GM18951 (cell line): ENCODE measurements at regions not wholly inside any gene's neighbourhood (a gene's known extent, or its start where the extent isn't known, plus 50 kb on each side); places are given as distances from the start of the nearest gene placed in this dataset.

Experiments used
- POLR2A ChIP-seq: IDR thresholded peaks from 4 replicates; pipeline ENCODE4 v1.6.1; 2011; ENCODE audit warnings: mild to moderate bottlenecking; ENCODE audit not compliant: insufficient read length, insufficient read depth; ENCODE audit errors: extremely low read depth
- in situ Hi-C: fragments of 300-500 bp; cut with MboI; formaldehyde crosslinking; loops from one replicate; pipeline ENCODE4 v1.12.0; 2022; ENCODE audit warnings: low sequenced_read_pairs, mixed read lengths, inconsistent platforms; ENCODE audit not compliant: unreplicated experiment

DNA sequence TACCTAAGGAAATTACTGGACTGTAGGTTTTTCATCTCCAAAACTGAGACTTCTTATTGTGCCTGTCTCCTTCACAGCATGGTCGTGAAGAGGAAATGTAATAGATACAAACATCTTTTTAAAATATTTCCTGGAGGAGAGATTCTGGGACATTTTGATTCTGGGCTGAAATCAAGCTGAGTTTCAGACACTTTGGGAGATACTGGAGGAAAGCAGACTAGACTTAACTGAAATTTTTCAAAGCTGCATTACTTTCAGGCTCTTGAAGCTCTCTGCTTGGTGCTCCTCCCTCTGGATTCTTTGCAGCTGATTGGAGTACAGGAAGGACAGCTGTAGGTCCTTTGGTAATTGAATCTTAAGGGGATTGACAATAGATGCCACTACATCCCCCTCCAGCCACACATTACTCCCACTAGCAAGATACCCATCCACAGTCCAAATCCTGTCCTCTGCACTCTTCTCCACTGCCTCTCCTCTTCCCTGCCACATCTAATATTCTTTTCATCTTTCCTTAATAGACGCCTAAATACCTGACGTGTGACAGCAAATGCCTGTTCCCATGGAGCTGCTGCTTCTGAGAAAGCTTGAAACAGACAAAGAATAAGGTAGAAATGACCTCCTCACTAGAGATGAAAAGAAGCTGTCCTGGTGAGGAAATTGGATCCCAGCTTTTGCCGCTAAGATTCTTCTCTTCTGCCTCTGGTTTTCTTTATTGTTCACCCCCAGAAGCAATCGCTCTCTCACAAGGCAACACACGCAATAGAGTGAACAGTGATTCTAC, 111.5 kb upstream of the PHYHIPL start:
- in situ Hi-C loops, result no loop called here

DNA sequence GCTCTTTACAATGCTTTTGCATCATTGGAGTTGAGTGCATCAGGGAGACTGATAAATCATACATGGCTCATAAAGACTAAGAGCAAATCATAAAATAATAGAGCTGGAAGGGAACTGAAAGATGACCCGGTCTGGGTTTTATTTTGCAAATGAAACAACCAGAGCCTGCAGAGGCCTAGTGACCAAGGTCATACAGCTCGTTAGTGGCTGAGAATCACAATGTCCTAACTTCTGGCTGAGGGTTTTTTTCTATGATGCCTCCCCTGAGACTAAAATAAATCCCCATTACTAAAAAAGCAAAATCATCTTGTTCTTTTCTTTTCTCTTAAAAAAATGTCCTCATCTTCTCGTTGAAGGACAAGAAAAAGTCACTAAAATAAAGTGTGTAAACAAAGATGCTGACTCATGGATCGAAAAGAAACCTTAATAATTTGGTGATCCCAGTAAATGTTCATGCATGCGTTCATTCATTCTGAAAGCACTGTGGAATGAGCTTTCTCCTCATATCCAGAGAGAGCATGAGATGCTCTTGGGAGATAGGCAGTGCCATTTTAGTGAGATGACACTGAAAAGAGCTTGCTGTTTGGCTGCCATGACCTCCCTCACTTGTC, 107.8 kb upstream of the PHYHIPL start:
- no peak for TF ChIP-seq POLR2A
- in situ Hi-C loops, result no loop called here

More for the DNA sequence above, 111.5 kb upstream of the PHYHIPL start:
- TF ChIP-seq POLR2A, result no peak

DNA sequence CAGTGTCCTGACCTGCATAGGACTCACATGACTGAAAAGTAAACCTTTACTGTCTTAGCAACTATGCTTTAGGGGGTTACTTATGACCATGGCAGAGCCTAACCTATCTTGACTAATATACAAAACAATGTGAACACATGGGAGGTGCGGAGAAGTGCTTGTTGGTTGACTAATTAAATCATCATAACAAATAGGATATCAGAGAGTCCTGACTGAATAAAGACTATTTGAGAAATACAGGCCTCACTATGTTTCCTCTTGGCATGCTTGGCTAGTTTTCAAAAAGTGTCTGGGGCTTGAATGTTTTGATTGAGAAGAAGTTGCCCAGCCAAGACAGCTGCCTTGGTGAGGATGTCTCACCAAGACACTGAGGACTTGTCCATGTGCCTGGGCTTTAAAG, 104.4 kb upstream of the PHYHIPL start:
- in situ Hi-C loops, result no loop called here
- TF ChIP-seq POLR2A, result no peak

DNA sequence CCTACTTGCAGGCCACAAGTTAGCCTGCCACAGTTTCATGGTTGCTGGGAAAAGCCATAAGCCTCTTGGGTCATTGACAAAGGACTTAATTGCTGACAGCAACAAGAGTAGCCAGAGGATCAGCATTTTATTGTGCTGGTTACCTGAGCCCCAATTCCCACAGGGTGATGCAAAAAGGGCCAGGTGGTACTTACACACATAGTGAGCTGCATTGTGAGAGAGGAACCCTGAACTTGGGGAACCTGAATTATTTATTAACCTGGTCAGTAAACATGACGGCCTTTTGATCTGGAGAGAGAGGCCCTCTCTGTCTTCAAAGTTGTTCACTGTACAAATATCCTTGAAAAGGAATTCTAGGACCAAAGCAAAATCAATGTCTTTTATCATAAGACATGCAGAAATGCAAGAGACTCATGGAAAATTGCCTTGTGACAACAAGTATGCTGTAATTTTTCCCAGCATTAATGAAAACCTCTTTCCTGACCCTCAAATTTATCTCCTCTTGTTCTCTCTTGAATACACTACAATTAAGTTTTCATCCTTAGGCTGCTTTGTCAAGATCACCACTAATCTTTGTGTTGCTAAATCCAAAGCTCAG, 102.9 kb upstream of the PHYHIPL start:
- TF ChIP-seq POLR2A, result no peak
- in situ Hi-C loops, result no loop called here

DNA sequence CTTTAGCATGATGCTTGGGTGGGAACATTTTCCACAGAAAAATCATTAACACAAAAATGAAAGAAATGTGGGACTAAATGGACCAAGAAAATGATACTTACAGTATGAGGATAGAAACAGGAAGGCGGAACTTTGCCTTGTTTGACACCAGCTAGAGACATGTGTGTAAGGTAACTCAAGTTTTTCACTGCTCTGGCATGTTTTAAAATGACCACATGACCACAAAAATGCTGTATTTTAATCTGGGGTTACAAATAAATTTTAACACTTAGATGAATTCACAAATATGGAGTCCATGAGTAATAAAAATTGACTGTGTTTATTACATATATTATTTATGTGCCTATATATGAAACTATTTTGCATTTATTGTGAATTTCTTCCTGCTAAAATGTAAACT, 100.9 kb upstream of the PHYHIPL start:
- in situ Hi-C loops, result no loop called here
- TF ChIP-seq POLR2A, result no peak

DNA sequence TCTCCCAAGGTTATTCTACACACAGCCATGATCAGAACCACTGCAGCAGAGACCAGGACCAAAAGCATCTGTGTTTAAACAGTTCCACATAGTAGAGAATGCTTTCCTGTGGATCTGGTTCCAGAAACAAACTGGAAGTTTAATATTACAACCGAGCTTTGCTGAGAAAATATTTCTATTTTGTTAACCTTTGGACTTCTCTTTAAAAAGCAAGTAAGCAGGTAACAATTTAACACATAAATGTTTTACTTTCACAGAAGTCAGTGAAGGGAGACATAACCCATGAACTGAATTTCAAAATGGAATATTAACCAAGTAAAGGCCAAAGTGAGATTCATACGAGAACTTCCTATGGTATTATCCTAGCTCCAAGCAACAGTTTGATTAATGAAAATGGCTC, 98.6 kb upstream of the PHYHIPL start:
- TF ChIP-seq POLR2A, result no peak
- in situ Hi-C loops, result no loop called here

DNA sequence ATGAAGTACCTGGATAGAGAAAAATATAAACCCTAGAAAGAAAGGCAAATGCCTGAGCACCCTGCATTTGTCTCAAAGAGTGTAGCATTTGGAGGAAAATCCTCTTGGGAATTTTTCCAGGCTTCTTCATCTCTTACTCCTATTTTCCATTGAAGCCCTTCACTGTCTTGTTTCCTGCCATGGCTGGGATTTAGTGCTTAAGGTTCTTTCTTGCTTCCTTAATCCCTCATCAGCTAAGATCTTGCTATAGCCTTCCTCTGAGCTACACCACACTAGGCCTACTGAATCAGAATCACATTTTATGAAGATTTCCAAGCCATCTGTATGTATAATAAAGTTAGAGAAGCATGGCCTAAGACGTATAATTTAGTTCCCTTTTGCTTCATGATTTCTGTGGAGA, 97.5 kb upstream of the PHYHIPL start:
- in situ Hi-C loops, result no loop called here
- no peak for TF ChIP-seq POLR2A

DNA sequence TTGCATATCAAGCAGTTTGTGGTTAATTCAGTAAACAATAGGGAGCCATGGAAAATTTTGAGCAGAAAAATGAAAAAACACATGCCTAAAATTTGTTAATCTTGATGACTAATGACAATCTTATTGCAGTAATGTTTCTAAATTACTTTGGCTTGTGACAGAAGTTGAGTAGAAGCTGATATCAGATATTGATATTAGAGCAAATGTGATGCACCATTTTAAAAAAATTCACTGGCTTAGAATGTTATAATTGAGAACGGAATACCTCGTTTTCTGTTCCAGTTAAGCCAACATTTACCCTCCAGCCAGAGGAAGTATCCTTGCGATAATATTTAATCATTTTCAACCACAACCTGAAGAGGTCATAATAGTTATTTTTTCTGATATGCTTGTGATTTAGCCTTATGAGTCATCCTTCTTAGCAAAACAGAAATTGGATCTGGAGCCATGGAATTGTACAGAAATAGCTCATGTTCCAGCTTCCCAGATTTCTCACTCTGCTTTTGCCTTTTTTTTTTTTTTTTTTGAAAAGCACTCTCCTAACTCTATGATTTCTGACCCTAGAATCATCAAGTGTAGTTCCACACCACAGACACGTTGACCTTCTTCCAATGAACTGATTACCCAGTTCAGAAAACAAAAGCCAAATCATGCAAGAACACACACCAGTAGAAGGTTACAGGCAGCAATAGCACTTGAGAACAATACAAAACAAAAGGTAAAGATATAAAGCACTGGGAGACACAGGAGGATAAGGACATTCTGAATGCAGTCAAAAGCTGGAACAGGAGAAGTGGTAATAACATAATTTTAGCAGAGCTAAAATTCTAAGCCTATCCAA, 96.8 kb upstream of the PHYHIPL start:
- no peak for TF ChIP-seq POLR2A
- in situ Hi-C loops, result no loop called here

DNA sequence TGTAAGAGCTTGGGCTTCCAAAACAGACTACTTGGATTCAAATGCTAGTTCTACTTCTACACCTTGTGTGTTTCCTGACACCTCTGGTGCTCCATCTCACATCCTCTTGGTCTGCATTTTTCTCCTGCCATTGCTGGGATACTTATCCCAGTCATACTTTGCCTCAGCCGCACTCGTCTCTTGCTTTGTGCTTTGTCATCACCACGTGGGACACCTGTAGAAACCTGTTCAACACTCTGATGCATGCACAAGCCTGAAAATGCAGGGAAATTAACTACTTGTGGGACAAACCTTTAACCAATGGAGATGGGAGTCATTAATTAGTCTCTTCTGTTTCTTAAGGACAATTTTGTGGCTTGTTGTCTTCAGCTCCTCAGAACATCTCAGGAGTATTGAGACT, 94.2 kb upstream of the PHYHIPL start:
- no peak for TF ChIP-seq POLR2A
- in situ Hi-C loops, result no loop called here

DNA sequence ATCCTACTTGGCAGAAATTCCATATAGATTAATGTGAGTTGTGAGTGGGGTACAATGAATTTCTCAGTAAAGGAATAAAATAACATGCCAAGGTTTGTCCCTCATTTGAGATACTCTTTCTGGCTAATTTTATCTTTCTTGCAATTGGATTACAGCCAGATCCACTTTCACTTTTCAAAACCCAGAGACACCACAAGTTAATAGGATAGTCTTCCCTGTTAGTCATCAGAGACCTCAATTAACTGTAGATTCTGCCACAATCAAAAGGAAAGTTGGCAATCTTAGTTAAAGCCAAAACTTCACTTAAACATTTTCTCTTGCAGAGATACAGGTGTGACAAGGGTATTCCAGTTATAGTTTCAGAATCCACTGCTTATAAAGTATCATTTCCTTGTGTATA, 91.4 kb upstream of the PHYHIPL start:
- no peak for TF ChIP-seq POLR2A
- in situ Hi-C loops, result no loop called here

DNA sequence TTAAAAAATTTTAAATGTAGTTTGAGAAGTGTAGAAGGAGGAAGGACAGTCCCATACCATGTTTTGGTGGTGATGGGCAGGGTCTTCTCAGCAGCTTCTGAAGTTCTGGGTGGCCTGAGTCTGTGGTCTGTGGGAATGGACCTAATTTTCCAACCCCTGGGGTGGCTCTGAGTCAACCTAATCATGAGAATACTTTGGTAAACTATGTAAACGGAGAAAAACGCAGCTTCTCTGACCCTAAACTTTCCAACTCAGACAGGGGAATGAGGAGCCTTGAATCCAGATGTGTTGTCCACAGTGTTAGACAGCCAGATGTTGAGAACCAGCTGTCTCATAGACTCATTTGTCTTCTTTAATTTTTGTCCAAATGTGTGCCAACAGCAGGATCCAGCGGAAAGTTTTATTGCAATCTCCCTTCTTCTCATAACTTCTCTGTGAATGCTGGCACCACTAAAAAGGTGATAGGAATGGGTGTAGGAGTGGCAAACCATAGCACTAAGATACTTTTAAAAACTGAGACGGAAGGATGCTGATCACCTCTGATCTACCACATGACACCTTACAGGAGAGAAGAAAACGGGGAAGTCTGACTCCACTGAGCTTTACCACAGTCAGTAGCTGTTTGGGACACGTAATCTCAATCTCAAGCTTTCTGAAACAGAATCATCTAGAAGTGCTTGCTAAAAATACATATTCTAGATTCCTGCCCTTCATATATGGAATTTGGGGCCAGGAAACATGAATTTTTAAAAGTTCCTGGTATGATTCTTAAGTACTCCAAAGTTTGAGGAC, 90.5 kb upstream of the PHYHIPL start:
- TF ChIP-seq POLR2A, result no peak
- in situ Hi-C loops, result no loop called here

DNA sequence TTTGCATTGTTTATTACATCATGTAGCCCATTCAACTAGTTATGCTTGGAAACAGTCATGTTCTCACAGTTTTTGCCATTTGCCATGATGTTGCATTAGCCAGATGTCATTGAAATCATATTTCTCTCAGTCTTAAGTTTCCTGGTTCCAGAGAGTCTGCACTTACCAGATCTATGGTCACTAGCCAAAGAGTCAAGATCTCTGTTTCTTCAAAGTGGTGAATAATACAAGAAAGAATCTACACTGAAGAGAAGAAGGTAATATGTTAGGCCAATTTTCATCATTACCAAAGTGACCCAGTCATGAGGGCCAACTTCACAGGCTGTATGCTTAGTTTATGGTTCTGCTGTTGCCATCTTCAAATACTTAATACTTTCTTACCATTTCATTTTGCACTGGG, 89.0 kb upstream of the PHYHIPL start:
- in situ Hi-C loops, result no loop called here
- no peak for TF ChIP-seq POLR2A
